ENCODE measurements at regions not wholly inside any gene's neighbourhood (a gene's known extent, or its start where the extent isn't known, plus 50 kb on each side); places are given as distances from the start of the nearest gene placed in this dataset.
"Not testable (repeated sequence)": the region's sequence is repeated elsewhere in the genome, so short reads cannot be mapped to it uniquely, and the experiment has no call there.

- not testable (repeated sequence) for TF ChIP-seq ZNF704 (tag by site-specific recombination; IDR thresholded peaks at IDR 0.05); ZNF76 (tag by site-specific recombination; IDR thresholded peaks at IDR 0.05; ENCODE audit: borderline replicate concordance, low read depth); ZNF677 (tag by site-specific recombination; IDR thresholded peaks at IDR 0.05); WT1 (tag by site-specific recombination; IDR thresholded peaks at IDR 0.05); ZBTB7A (tag by site-specific recombination; IDR thresholded peaks at IDR 0.05; ENCODE audit: low read depth); ZNF777 (tag by site-specific recombination; IDR thresholded peaks at IDR 0.05; ENCODE audit: borderline replicate concordance)
- TF ChIP-seq, protein P1, sequence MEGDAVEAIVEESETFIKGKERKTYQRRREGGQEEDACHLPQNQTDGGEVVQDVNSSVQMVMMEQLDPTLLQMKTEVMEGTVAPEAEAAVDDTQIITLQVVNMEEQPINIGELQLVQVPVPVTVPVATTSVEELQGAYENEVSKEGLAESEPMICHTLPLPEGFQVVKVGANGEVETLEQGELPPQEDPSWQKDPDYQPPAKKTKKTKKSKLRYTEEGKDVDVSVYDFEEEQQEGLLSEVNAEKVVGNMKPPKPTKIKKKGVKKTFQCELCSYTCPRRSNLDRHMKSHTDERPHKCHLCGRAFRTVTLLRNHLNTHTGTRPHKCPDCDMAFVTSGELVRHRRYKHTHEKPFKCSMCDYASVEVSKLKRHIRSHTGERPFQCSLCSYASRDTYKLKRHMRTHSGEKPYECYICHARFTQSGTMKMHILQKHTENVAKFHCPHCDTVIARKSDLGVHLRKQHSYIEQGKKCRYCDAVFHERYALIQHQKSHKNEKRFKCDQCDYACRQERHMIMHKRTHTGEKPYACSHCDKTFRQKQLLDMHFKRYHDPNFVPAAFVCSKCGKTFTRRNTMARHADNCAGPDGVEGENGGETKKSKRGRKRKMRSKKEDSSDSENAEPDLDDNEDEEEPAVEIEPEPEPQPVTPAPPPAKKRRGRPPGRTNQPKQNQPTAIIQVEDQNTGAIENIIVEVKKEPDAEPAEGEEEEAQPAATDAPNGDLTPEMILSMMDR (tag by site-specific recombination; IDR thresholded peaks at IDR 0.05): not testable (repeated sequence)
Measured at GRCh38 chr3:191658781-191659419, 197.9 kb downstream of the PYDC2 start.

All from HEK293 (cell line).